Right atrium auricular region (tissue), 2 donors: ENCODE measurements at regions not wholly inside any gene's neighbourhood (a gene's known extent, or its start where the extent isn't known, plus 50 kb on each side); places are given as distances from the start of the nearest gene placed in this dataset.

ENCODE experiments used
- DNase-seq: peaks from one replicate; pipeline ENCODE4 v3.0.0-alpha.2; 2019; ENCODE audit warnings: low spot score
- H3K27ac ChIP-seq, 2 donors: fragments of 200-600 bp; sonication (generic); 1 replicate in 1 of 2; 2 replicates in 1 of 2; pipeline ENCODE4 v1.5.1; 2016 to 2019
- H3K27me3 ChIP-seq, 2 donors: fragments of 200-600 bp; sonication (generic); one replicate each; pipeline versions ENCODE4 v1.5.1 to v1.6.0; 2017 to 2019
- H3K36me3 ChIP-seq: fragments of 200-600 bp; sonication (generic); one replicate; pipeline ENCODE4 v1.5.1; 2016
- H3K4me1 ChIP-seq, 2 donors: fragments of 200-600 bp; sonication (generic); one replicate each; pipeline versions ENCODE4 v1.5.1 to v1.6.0; 2017 to 2019
- H3K4me3 ChIP-seq, 2 donors: fragments of 200-600 bp; sonication (generic); 1 replicate in 1 of 2; 2 replicates in 1 of 2; pipeline ENCODE4 v1.5.1; 2017 to 2019; ENCODE audit warnings: mild to moderate bottlenecking in 1 of 2, moderate library complexity in 1 of 2
- H3K9me3 ChIP-seq, 2 donors: fragments of 200-600 bp; sonication (generic); one replicate each; pipeline ENCODE4 v1.5.1; 2019
- TF ChIP-seq, protein P1 (sequence below), 2 donors: fragments of 200-600 bp; sonication (generic); IDR thresholded peaks; one replicate each; pipeline ENCODE4 v1.5.1; 2019; ENCODE audit warnings: antibody characterized with exemption in 2 of 2

DNA sequence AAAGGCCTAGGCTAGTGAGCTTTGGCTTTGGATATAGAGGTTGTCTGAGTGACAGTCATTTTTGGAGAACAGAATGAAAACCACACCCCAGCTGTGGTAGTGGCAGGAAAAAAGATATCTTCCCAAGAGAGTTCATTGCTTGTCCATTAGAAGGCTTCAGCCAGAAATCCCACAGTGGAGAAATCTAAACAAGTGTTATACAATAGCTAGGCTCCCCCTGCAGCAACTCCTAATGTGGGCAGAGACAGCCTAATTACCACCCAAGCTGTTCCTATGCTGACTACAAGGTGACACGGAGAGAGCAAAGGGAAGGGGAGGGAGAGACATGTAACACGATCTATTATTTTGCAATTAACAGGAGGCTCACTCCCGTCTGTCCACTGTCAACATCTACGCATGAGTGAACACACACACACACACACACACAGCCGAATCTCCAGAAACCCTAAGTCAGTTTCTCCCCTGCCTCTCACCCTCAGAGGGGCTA, 147.5 kb upstream of the TCF21 start:
- Histone ChIP-seq H3K4me1 (no peaks in the 10 kb centered on the region), H3K36me3 (no peaks in the 10 kb centered on the region), H3K27ac (no peak overlapping the region), H3K4me3 (no peak overlapping the region), H3K27me3 (no peaks in the 10 kb centered on the region), H3K9me3 (no peaks in the 10 kb centered on the region)
- no peak for DNase-seq
- TF ChIP-seq, protein P1, sequence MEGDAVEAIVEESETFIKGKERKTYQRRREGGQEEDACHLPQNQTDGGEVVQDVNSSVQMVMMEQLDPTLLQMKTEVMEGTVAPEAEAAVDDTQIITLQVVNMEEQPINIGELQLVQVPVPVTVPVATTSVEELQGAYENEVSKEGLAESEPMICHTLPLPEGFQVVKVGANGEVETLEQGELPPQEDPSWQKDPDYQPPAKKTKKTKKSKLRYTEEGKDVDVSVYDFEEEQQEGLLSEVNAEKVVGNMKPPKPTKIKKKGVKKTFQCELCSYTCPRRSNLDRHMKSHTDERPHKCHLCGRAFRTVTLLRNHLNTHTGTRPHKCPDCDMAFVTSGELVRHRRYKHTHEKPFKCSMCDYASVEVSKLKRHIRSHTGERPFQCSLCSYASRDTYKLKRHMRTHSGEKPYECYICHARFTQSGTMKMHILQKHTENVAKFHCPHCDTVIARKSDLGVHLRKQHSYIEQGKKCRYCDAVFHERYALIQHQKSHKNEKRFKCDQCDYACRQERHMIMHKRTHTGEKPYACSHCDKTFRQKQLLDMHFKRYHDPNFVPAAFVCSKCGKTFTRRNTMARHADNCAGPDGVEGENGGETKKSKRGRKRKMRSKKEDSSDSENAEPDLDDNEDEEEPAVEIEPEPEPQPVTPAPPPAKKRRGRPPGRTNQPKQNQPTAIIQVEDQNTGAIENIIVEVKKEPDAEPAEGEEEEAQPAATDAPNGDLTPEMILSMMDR (IDR thresholded peaks at IDR 0.05): no peak

DNA sequence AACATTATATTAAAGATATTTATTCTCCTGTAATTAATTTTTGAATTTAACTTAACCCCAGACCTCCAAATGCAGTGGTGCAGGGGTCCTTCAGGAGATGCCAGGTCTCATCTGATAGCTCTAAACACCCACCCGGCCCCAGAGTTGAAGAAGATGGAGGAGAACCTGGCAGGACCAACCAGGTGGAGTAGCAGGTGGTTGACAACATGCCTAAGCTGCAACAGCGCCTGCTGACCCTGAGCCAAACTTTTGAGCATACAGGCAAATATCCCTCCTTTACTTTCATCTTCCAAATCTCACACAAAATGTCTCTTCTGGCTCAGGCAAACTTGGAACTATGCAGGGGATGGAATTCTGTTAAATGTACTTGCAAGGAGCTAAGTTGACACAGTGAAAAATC, 145.3 kb upstream of the TCF21 start:
- H3K4me1 ChIP-seq: no peaks in the 10 kb centered on the region
- TF ChIP-seq, protein P1 (IDR thresholded peaks at IDR 0.05): no peak
- H3K36me3 ChIP-seq: no peaks in the 10 kb centered on the region
- no peak for DNase-seq
- no peak overlapping the region for H3K27ac ChIP-seq
- no peaks in the 10 kb centered on the region for H3K9me3 ChIP-seq
- H3K27me3 ChIP-seq: no peaks in the 10 kb centered on the region
- no peak overlapping the region for H3K4me3 ChIP-seq

DNA sequence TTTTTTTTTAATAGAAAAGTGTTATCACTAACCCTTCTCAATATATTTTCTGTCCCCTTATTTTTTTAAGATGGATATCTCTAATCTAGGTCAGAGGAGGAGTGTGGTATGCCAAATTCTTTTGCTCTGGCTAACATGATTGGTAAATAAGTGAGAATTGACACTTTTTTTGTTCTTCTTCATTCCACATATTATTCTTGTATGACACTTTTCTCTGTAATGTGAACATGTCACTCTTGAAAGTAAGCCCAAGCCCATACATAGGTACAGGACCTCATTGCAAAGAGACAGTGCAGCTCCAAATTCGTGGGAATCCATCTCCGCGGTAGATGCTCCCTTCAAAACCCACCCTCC, 142.5 kb upstream of the TCF21 start:
- H3K4me1 ChIP-seq: no peaks in the 10 kb centered on the region
- TF ChIP-seq, protein P1 (IDR thresholded peaks at IDR 0.05): no peak
- H3K27ac ChIP-seq: no peak overlapping the region
- H3K27me3 ChIP-seq: no peaks in the 10 kb centered on the region
- no peak overlapping the region for H3K4me3 ChIP-seq
- no peak for DNase-seq
- no peaks in the 10 kb centered on the region for H3K36me3 ChIP-seq
- no peaks in the 10 kb centered on the region for H3K9me3 ChIP-seq

DNA sequence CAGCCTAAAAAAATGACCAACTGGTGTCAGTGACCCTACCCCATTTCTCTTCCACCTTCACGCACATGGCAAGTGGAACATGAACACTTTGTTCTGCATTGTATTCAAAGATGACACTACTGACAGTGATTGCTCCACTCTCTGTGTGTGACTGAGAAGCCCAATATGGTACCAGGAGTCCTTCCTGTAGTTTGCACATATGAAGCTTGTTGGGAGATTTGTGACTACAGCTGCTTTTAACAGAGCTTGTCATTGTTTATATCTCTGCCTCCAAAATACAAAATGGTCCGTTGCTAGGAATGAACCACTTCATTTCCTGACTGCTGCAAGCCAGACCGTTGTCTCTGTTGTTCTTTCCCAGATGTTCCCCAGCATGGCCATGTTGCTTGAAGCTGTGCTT, 140.3 kb upstream of the TCF21 start:
- Histone ChIP-seq H3K4me3 (no peak overlapping the region), H3K9me3 (no peaks in the 10 kb centered on the region), H3K27ac (no peak overlapping the region), H3K27me3 (no peaks in the 10 kb centered on the region), H3K4me1 (no peaks in the 10 kb centered on the region), H3K36me3 (no peaks in the 10 kb centered on the region)
- TF ChIP-seq, protein P1 (IDR thresholded peaks at IDR 0.05): no peak
- DNase-seq: no peak

DNA sequence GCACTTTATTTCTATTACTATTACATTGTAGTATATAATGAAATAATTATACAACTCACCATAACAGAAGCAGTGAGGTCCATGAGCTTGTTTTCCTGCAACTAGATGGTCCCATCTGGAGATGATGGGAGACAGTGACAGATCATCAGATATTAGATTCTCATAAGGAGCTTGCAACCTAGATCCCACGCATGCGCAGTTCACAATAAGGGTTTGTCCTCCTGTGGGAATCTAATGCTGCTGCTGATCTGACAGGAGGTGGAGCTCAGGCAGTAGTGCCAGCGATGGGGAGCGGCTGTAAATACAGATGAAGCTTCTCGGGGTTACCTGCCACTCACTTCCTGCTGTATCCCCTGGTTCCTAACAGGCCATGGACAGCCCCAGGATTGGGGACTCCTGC, 139.5 kb upstream of the TCF21 start:
- no peaks in the 10 kb centered on the region for H3K27me3 ChIP-seq
- TF ChIP-seq, protein P1 (IDR thresholded peaks at IDR 0.05): no peak
- H3K36me3 ChIP-seq: no peaks in the 10 kb centered on the region
- no peak overlapping the region for H3K27ac ChIP-seq
- H3K4me1 ChIP-seq: no peaks in the 10 kb centered on the region
- H3K4me3 ChIP-seq: no peak overlapping the region
- no peaks in the 10 kb centered on the region for H3K9me3 ChIP-seq
- DNase-seq: no peak

DNA sequence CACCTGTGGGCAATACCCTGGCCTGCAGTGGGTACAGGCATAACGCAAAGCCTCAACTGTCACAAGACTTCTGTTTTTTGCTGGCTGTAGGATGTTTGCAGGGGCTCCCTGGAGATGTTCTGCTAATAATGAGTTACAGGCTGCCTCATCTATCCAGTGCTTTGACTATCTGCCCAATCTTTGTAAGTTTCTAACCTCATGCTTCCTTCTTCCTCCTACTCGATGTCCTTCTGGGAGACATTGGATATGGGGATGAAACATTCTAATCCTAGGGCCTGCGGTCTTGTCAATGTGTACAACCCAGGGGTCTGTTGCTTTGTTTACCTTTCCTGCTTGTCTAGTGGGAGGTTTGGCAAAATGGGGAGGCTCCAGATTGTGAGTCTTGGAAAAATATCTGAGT, 136.8 kb upstream of the TCF21 start:
- Histone ChIP-seq H3K27ac (peak overlapping the region in 1 of 2 donors; percentile 6), H3K4me1 (no peaks in the 10 kb centered on the region), H3K36me3 (no peaks in the 10 kb centered on the region), H3K27me3 (no peaks in the 10 kb centered on the region), H3K9me3 (no peaks in the 10 kb centered on the region), H3K4me3 (no peak overlapping the region)
- TF ChIP-seq, protein P1 (IDR thresholded peaks at IDR 0.05): no peak
- DNase-seq: no peak
